ENCODE measurements at regions not wholly inside any gene's neighbourhood (a gene's known extent, or its start where the extent isn't known, plus 50 kb on each side); places are given as distances from the start of the nearest gene placed in this dataset.

DNA sequence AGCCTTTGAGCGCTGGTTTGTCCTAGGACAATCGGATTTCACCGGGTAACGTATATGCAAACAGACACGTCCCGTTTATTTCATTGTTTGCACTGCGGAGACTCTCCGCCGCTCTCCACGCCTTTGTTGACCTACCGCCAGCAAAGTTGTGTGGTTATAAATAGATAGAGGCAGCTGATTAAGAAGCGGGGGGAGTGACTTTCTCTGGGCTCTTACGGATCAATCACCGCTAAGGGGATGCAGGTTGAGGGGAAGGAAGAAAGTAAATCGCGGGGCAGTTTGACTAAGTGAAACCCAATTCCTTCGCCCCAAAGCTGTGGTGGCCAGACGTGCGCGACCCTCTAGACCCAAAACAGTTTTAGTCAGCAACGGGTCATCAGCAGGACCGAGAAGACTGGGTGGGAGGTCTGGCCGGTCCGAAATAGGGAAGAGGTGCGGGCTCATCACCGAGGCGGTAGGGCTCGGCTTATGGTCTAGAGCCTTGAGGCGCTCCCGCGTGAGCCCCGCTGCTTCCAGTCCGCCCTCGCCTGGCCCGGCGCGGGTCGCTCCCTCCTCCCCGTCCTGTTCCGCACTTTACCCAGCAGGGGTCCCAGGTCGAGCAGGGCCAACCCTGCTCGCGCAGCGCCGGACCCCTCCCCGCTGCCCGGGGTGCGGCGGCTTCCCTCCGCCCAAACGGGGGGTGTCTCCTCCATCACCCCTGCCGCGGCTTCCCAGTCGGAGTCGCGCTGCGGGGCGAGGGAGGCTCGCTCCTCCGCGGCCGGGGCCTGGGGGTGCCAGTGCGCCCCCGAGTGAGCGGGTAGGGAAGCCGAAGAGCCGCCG lies 120.8 kb upstream of the RRP15 start:
- TF ChIP-seq EZH2 (IDR thresholded peaks at IDR 0.05; ENCODE audit: low read depth, low read length, severe bottlenecking): peak; percentile 33
- TF ChIP-seq, protein P1, sequence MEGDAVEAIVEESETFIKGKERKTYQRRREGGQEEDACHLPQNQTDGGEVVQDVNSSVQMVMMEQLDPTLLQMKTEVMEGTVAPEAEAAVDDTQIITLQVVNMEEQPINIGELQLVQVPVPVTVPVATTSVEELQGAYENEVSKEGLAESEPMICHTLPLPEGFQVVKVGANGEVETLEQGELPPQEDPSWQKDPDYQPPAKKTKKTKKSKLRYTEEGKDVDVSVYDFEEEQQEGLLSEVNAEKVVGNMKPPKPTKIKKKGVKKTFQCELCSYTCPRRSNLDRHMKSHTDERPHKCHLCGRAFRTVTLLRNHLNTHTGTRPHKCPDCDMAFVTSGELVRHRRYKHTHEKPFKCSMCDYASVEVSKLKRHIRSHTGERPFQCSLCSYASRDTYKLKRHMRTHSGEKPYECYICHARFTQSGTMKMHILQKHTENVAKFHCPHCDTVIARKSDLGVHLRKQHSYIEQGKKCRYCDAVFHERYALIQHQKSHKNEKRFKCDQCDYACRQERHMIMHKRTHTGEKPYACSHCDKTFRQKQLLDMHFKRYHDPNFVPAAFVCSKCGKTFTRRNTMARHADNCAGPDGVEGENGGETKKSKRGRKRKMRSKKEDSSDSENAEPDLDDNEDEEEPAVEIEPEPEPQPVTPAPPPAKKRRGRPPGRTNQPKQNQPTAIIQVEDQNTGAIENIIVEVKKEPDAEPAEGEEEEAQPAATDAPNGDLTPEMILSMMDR (IDR thresholded peaks at IDR 0.05; ENCODE audit: control extremely low read depth in 1 of 3, insufficient read depth in 1 of 3, low read depth in 1 of 3, low read length in 3 of 3): no peak
